ENCODE measurements at regions not wholly inside any gene's neighbourhood (a gene's known extent, or its start where the extent isn't known, plus 50 kb on each side); places are given as distances from the start of the nearest gene placed in this dataset.
A peak's percentile ranks its signal among the peaks of the same experiment; 100 is the strongest.

GRCh38 chr1:59055908-59056719 lies 240.8 kb upstream of the FGGY start (continued):
- TF ChIP-seq NR3C1 (CRISPR knock-in tag; IDR thresholded peaks at IDR 0.05) = no peak
- peak; percentile 35; the same call in 1 of the 2 replicates for TF ChIP-seq ATF7 (IDR thresholded peaks at IDR 0.05)
- peak; percentile 28 for TF ChIP-seq ZFP36 (IDR thresholded peaks at IDR 0.05; ENCODE audit: low read depth, low read length, partially characterized antibody)
- peak; percentile 17; the same call in 1 of the 2 replicates for TF ChIP-seq SMAD4 (CRISPR knock-in tag; conservative IDR thresholded peaks at IDR 0.05)
- TF ChIP-seq ZNF395 (CRISPR knock-in tag; IDR thresholded peaks at IDR 0.05) = 0 out of 2 replicates have a peak, but pooled peaks have one; percentile 27
- peak; percentile 63 for TF ChIP-seq HDAC2 (IDR thresholded peaks at IDR 0.05)
- TF ChIP-seq FOXM1 (IDR thresholded peaks at IDR 0.05; ENCODE audit: low read depth) = peak; percentile 25; the same call in 1 of the 2 replicates
- TF ChIP-seq FOXM1 (CRISPR knock-in tag; IDR thresholded peaks at IDR 0.05; ENCODE audit: low read depth) = no peak
- no peak for TF ChIP-seq MEF2A (IDR thresholded peaks at IDR 0.05; ENCODE audit: control insufficient read depth, low read depth, low read length)
- no peak for TF ChIP-seq HNRNPLL (IDR thresholded peaks at IDR 0.05; ENCODE audit: low read depth, low read length, poor library complexity, severe bottlenecking)
- TF ChIP-seq HOMEZ (CRISPR knock-in tag; IDR thresholded peaks at IDR 0.05) = no peak
- 0 out of 4 replicates have a peak, but pooled peaks of 1 of the 2 experiments have one; percentile 29 for TF ChIP-seq MNT (conservative IDR thresholded peaks at IDR 0.05)
- peak; percentile 85; the same call in 1 of the 2 replicates for TF ChIP-seq ESRRA (IDR thresholded peaks at IDR 0.05; ENCODE audit: borderline replicate concordance, low read depth)
- no peak for TF ChIP-seq FOXK2 (conservative IDR thresholded peaks at IDR 0.05 in 1 of 2, IDR thresholded peaks at IDR 0.05 in 1 of 2; ENCODE audit: low read depth in 2 of 2)
- no peak for TF ChIP-seq MECOM (CRISPR knock-in tag; IDR thresholded peaks at IDR 0.05)
